Peyer's patch (tissue), 4 donors: ENCODE measurements at regions not wholly inside any gene's neighbourhood (a gene's known extent, or its start where the extent isn't known, plus 50 kb on each side); places are given as distances from the start of the nearest gene placed in this dataset.
"Not testable (repeated sequence)": the region's sequence is repeated elsewhere in the genome, so short reads cannot be mapped to it uniquely, and the experiment has no call there.

Experiments used
- DNase-seq, 3 donors: peaks; one replicate each; pipeline ENCODE4 v3.0.0-alpha.2; 2017 to 2019
- H3K27ac ChIP-seq, 4 donors: fragments of 200-600 bp; sonication (generic); one replicate each; pipeline ENCODE4 v1.5.1; 2016 to 2019
- H3K27me3 ChIP-seq, 2 donors: fragments of 200-600 bp; sonication (generic); one replicate each; pipeline ENCODE4 v1.5.1; 2019
- H3K36me3 ChIP-seq, 3 donors: fragments of 200-600 bp; sonication (generic); one replicate each; pipeline ENCODE4 v1.5.1; 2016 to 2019
- H3K4me1 ChIP-seq, 4 donors: fragments of 200-600 bp; sonication (generic); one replicate each; pipeline ENCODE4 v1.5.1; 2016 to 2019
- H3K4me3 ChIP-seq, 4 donors: fragments of 200-600 bp; sonication (generic); 1 replicate in 3 of 4; 2 replicates in 1 of 4; pipeline ENCODE4 v1.5.1; 2016 to 2019; ENCODE audit warnings: mild to moderate bottlenecking in 1 of 4
- H3K9me3 ChIP-seq, 4 donors: fragments of 200-600 bp; sonication (generic); one replicate each; pipeline ENCODE4 v1.5.1; 2016 to 2019; ENCODE audit warnings: mild to moderate bottlenecking in 1 of 4
- POLR2A ChIP-seq, 2 donors: fragments of 450-650 bp; IDR thresholded peaks; one replicate each; pipeline ENCODE4 v1.5.1; 2017; ENCODE audit warnings: antibody characterized with exemption in 2 of 2, mild to moderate bottlenecking in 2 of 2, moderate library complexity in 2 of 2
- TF ChIP-seq, protein P1 (sequence below), 6 experiments: fragments of 450-650 bp in 4 of 6; fragments of 200-600 bp in 2 of 6; sonication (generic) in 1 of 6; IDR thresholded peaks; one replicate each; pipeline ENCODE4 v1.5.1; 2017 to 2019; ENCODE audit warnings: antibody characterized with exemption in 6 of 6, mild to moderate bottlenecking in 3 of 6, moderate library complexity in 1 of 6

DNA sequence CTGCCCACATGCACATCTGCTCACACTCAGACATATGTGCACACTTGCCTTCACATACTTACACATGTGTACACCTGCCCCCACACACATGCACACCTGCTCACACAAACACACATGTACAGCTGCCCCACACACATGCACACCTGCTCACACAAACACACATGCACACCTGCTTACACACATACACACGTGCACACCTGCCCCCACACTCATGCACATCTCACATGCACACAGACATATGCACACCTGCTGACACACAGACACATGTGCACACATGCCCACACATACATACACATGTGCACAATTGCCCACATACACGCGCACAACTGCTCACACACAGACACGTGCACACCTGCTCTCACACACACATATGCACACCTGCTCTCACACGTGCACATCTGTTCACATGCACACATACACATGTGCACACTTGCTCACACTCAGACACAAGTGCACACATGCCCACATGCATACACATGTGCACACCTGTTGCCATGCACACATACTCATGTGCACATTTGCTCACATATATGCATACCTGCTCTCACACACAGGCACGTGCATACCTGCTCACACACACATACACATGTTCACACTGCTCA is 147.8 kb upstream of the FOXD4L5 start:
- Histone ChIP-seq H3K27ac (no peak overlapping the region), H3K4me3 (no peak overlapping the region), H3K27me3 (no peaks in the 10 kb centered on the region), H3K36me3 (no peaks in the 10 kb centered on the region), H3K9me3 (peaks cover 0 to 6% (median 2%) of the 10 kb centered on the region in 4 donors), H3K4me1 (no peaks in the 10 kb centered on the region)
- DNase-seq: no peak
- TF ChIP-seq POLR2A (IDR thresholded peaks at IDR 0.05): no peak
- TF ChIP-seq, protein P1, sequence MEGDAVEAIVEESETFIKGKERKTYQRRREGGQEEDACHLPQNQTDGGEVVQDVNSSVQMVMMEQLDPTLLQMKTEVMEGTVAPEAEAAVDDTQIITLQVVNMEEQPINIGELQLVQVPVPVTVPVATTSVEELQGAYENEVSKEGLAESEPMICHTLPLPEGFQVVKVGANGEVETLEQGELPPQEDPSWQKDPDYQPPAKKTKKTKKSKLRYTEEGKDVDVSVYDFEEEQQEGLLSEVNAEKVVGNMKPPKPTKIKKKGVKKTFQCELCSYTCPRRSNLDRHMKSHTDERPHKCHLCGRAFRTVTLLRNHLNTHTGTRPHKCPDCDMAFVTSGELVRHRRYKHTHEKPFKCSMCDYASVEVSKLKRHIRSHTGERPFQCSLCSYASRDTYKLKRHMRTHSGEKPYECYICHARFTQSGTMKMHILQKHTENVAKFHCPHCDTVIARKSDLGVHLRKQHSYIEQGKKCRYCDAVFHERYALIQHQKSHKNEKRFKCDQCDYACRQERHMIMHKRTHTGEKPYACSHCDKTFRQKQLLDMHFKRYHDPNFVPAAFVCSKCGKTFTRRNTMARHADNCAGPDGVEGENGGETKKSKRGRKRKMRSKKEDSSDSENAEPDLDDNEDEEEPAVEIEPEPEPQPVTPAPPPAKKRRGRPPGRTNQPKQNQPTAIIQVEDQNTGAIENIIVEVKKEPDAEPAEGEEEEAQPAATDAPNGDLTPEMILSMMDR (IDR thresholded peaks at IDR 0.05): no peak

DNA sequence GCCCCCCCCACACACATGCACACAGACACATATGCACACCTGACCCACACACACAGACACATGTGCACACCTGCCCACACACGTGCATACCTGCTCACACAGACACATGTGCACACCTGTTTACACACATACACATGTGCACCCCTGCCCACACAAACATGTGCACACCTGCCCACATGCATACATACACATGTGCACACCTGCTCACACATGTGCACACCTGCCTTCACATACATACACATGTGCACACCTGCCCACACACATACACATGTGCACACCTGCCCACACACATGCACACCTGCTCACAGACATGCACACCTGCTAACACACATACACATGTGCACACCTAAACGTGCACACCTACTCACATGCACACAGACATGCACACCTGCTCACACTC is 147.0 kb upstream of the FOXD4L5 start:
- no peaks in the 10 kb centered on the region for H3K27me3 ChIP-seq
- H3K9me3 ChIP-seq: peaks cover 0 to 6% (median 2%) of the 10 kb centered on the region in 4 donors

DNA sequence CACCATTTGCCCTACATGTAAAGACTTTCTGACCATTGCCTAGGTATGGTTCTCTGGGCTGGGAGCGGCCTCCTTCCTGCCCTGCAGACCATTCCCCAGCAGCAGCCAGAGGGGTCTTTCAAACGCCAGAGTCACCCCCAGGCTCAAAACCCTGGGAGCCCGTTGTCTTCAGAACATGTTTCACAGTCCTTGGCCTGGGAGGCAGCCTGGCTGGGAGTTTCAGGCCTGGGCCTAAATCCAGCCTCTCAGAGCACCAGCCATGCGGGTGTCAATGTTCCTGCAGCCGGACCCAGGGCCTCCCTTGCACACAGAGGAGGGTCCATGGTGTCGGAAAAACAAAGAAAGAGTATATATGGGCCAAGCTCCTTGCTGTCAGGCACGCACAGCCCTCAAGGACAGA is 145.2 kb upstream of the FOXD4L5 start:
- no peak for TF ChIP-seq POLR2A (IDR thresholded peaks at IDR 0.05)
- TF ChIP-seq, protein P1 (IDR thresholded peaks at IDR 0.05): no peak
- no peaks in the 10 kb centered on the region for H3K4me1 ChIP-seq
- no peak overlapping the region for H3K27ac ChIP-seq
- no peak overlapping the region for H3K4me3 ChIP-seq
- H3K36me3 ChIP-seq: no peaks in the 10 kb centered on the region
- H3K27me3 ChIP-seq: no peaks in the 10 kb centered on the region
- DNase-seq: no peak
- peaks cover 0 to 20% (median 2%) of the 10 kb centered on the region in 4 donors for H3K9me3 ChIP-seq

More for the DNA sequence above, 147.0 kb upstream of the FOXD4L5 start:
- DNase-seq: no peak
- Histone ChIP-seq H3K36me3 (no peaks in the 10 kb centered on the region), H3K4me3 (no peak overlapping the region), H3K27ac (no peak overlapping the region), H3K4me1 (no peaks in the 10 kb centered on the region)
- TF ChIP-seq, protein P1 (IDR thresholded peaks at IDR 0.05): no peak
- no peak for TF ChIP-seq POLR2A (IDR thresholded peaks at IDR 0.05)

DNA sequence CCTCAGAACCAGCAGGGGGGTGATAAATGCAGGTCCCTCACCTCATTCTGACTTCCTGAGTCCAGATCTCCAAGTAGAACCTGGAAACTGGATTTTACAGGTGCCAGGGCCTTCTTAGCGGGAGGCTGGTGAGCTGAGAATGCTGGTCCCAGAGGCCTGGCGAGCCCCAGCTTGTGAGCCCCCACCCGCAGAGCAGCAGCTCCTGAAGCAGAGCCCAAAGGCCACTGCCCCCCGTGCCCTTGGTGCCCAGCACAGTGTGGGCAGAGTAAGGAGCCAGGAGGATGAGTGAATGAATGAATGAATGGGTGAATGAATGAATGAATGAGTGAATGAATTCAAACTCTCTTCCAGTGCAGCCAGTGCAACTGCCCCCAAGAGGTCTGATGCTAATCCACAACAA is 142.4 kb upstream of the FOXD4L5 start:
- not testable (repeated sequence) for H3K27me3 ChIP-seq, DNase-seq, H3K4me1 ChIP-seq, H3K4me3 ChIP-seq, H3K27ac ChIP-seq, H3K36me3 ChIP-seq
- peaks cover 0 to 20% (median 0%) of the 10 kb centered on the region in 4 donors for H3K9me3 ChIP-seq

DNA sequence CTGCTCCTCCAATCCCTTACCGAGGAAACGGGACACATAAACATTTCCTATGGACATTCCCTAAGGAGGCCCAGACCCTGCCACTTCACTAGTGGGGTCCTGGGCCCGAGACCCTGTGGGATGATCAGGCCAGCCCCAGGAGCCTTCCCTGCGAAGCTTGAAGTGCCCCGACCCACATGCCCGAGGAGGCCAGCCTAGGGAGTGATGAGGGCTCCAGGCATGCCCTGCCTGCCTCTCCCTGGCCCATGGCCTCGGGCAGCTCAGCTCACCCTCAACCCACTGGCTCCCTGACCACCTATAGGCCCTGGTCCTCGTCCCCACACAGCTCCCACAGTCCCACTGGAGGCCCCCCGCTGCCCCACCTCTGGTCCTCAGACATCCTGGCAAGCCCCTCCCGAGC is 141.8 kb upstream of the FOXD4L5 start:
- not testable (repeated sequence) for DNase-seq, H3K36me3 ChIP-seq, H3K27me3 ChIP-seq, H3K4me3 ChIP-seq, H3K27ac ChIP-seq, H3K4me1 ChIP-seq
- peaks cover 0 to 20% (median 0%) of the 10 kb centered on the region in 4 donors for H3K9me3 ChIP-seq

DNA sequence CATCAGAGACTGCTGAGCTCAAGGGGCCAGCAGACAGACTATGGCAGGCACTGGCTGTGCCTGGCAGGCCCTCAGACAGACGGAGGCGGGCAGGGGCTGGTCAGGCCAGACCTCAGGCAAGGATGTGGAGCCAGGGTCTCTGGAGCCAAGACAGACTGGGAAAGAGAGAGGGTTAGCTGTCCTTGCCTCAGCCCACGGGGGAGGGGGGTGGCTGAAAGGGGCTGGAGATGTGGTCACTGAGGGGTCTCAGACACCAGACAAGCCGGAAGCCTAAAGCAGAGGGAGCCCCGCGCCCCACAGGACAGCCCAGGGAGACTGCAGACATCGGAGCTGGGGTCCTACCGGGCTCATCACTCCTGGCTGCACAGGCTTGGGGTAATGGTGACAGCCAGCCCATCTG is 141.2 kb upstream of the FOXD4L5 start:
- H3K36me3 ChIP-seq: no peaks in the 10 kb centered on the region
- H3K4me3 ChIP-seq: no peak overlapping the region
- H3K27me3 ChIP-seq: no peaks in the 10 kb centered on the region
- H3K27ac ChIP-seq: no peak overlapping the region
- H3K9me3 ChIP-seq: peaks cover 0 to 19% (median 0%) of the 10 kb centered on the region in 4 donors
- no peak for DNase-seq
- TF ChIP-seq, protein P1 (IDR thresholded peaks at IDR 0.05): no peak
- no peak for TF ChIP-seq POLR2A (IDR thresholded peaks at IDR 0.05)
- H3K4me1 ChIP-seq: no peaks in the 10 kb centered on the region

DNA sequence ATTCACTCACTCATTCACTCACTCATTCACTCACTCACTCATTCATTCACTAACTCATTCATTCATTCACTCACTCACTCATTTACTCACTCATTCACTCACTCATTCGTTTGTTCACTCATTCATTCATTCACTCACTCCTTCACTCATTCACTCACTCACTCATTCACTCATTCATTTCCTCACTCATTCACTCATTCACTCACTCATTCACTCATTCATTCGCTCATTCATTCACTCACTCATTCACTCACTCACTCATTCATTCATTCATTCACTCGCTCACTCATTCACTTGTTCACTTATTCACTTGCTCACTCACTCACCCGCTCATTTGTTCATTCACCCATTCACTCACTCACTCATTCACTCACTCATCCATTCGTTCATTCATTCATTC is 140.2 kb upstream of the FOXD4L5 start:
- not testable (repeated sequence) for H3K27me3 ChIP-seq, DNase-seq, H3K4me3 ChIP-seq, H3K36me3 ChIP-seq, H3K4me1 ChIP-seq, H3K27ac ChIP-seq
- H3K9me3 ChIP-seq: peaks cover 0 to 14% (median 0%) of the 10 kb centered on the region in 4 donors

DNA sequence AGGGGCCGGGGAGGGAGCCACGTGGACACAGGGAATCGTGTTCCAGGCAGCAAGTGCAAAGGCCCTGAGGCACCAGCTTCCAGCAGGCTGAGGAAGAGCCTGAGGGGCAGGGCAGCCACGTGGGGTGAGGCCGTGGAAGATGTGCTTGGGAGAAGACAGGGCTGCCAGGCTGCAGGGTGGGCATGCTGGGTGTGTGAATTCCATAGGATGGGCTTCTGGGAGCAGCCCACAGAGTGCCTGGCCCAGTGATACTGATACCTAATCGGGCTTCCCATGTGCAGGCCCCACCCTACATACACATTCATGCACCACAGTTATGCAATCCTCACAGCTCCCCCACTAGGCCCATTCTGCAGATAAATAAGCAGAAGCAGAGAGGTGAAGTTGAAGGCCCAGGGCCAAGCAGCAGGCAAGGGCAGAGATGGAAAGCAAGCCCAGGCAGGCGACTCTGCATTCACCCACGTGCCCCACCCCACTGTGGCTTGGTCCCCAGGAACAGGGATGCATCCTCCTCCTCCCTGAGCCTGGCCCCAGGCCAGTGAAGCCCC is 139.5 kb upstream of the FOXD4L5 start:
- not testable (repeated sequence) for H3K4me3 ChIP-seq, H3K27ac ChIP-seq, H3K27me3 ChIP-seq, H3K36me3 ChIP-seq, DNase-seq, H3K4me1 ChIP-seq
- peaks cover 0 to 14% (median 0%) of the 10 kb centered on the region in 4 donors for H3K9me3 ChIP-seq

DNA sequence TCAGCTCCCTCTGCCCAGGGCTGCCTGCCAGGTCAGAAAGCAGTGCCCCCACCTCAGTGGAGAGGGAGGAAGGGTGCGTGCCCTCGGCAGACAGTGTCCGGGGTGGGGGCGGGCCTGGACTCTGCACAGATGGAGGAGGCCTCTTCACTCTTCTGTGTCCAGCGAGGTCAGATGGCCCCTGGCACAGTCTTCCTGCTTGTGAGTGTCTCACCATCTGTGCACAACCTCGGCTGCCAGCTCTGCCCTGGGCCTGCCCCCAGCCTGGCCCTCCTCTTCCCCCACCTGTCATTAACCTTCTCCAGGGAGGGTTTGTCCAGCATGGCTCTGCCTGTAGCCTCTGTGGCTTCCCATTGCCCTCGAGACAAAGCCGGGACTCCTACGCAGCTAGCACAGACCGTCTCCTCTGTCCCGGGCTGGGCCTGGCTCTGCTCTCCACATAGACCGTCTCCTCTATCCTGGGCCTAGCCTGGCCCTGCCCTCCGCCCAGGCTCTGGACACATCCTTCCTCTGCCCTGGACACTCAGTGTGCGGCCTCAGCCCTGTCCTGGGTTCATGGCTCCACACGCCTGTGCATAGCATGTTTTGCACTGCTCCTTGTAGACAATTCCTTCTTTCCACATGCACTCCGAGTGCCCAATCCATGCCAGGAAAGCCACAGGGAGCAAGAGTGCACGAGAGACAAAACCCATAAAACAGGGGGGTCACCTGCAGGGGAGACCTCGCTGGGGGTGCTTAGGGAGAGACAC is 138.9 kb upstream of the FOXD4L5 start:
- not testable (repeated sequence) for DNase-seq, H3K27ac ChIP-seq, H3K27me3 ChIP-seq, H3K36me3 ChIP-seq, H3K4me3 ChIP-seq, H3K4me1 ChIP-seq
- H3K9me3 ChIP-seq: peaks cover 0 to 14% (median 0%) of the 10 kb centered on the region in 4 donors

DNA sequence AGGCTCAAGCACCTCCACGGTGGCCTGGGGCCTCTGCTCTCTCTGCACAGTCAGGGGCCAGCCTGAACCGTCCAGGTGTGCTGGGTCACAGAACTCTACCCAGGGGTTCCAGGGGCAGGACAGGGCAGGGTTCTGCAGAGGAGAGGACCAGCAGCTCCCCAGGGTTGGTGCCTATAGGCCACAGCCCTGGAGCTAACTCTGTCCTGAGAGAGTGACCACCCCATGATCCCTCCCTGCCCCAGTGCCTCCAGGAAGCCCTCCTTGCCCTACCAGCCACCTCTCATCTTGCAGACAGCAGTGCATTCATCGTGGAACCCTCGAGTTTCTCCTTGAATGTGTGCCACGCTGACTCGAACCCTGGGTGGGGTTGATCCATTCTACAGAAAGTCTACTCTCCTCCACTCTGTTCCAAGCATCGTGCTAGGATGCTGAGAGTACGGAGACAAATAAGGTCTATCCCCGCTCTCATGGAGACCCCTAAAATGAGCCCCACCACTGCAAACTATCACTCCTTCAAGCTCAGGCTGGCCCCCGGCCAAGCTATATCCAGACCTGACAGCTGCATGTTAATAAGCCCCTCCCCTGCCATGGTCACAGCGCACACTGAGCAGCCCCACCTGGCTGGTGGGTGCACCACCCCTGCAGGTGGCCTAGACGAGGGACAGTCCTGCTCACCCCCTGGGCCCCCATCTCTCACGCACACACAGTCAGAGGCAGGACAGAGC is 138.1 kb upstream of the FOXD4L5 start:
- not testable (repeated sequence) for H3K4me1 ChIP-seq, DNase-seq, H3K27me3 ChIP-seq, H3K27ac ChIP-seq, H3K4me3 ChIP-seq, H3K36me3 ChIP-seq
- peaks cover 0 to 14% (median 0%) of the 10 kb centered on the region in 4 donors for H3K9me3 ChIP-seq
